ENCODE measurements at regions not wholly inside any gene's neighbourhood (a gene's known extent, or its start where the extent isn't known, plus 50 kb on each side); places are given as distances from the start of the nearest gene placed in this dataset.

DNA sequence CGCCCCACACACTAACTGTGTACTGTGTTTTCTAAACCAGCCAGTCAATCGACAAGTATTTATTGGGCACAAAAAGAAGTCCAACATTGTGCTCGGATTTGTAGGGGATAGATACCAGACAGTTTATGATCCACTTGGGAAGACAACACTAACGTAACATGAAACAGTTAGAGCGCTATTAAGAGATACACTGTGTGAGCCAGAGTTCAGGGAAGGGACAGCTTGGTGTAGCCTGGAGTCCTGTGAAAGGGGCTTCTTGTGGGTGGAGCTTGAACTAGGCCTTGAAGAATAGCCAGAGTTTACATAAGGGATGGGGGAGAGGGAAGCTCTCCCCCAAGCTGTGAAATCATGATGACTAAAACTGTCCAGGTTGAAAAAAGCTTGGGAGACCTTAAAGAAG is 176.4 kb upstream of the TCF4 start:
- CTCF ChIA-PET, result interaction anchor here (0.6 kb wide), 1 partner anchor 15 kb away, joined by 3 read pairs; no protein-coding TSS in a partner anchor
- Histone ChIP-seq H3K4me1 (ENCODE audit: control insufficient read depth, insufficient read depth, low read length) (no peaks in the 10 kb centered on the region), H3K9me3 (ENCODE audit: control insufficient read depth, insufficient read depth, low read depth, low read length) (no peaks in the 10 kb centered on the region)

DNA sequence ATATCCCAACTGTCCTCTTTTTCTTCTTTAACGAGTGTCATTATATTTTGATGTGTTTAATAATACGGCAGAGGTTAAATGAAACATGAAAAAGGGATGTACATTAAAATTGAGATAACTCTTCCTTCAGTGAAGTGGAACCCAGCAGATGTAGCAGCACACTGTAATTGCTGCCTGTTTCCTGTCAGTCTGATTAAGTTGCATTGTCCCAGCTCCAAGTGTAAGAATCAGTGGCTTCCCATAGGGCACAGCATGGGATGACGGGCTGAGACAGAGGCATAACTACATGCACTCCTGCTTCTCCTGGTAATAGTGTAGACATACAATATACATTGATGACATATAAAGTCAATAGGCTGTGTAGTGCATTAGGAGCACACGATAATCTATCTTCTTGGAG is 175.8 kb upstream of the TCF4 start:
- Histone ChIP-seq H3K27ac (ENCODE audit: extremely low read depth, low read depth, low read length) (no peak overlapping the region), H3K9me3 (ENCODE audit: control insufficient read depth, insufficient read depth, low read depth, low read length) (no peaks in the 10 kb centered on the region), H3K4me3 (ENCODE audit: low read depth, low read length) (no peak overlapping the region), H3K36me3 (ENCODE audit: control insufficient read depth in 2 of 2, insufficient read depth in 1 of 2, low read length in 2 of 2) (no peaks in the 10 kb centered on the region), H3K4me1 (ENCODE audit: control insufficient read depth, insufficient read depth, low read length) (no peaks in the 10 kb centered on the region)
- ChIA-PET POLR2A (no interaction called here), CTCF (no interaction called here)
- TF ChIP-seq ZNF221 (tag by site-specific recombination; IDR thresholded peaks at IDR 0.05; ENCODE audit: borderline replicate concordance) (no peak), ZIC2 (tag by site-specific recombination; IDR thresholded peaks at IDR 0.05) (0 out of 2 replicates have a peak, but pooled peaks have one; percentile 33)

More for the DNA sequence above, 176.4 kb upstream of the TCF4 start:
- no peak overlapping the region for H3K4me3 ChIP-seq (ENCODE audit: low read depth, low read length)
- TF ChIP-seq ZNF292 (tag by site-specific recombination; IDR thresholded peaks at IDR 0.05; ENCODE audit: borderline replicate concordance, low read depth) (no peak), TCF7L2 (IDR thresholded peaks at IDR 0.05; ENCODE audit: borderline replicate concordance, low read depth, low read length) (no peak), ZNF202 (tag by site-specific recombination; IDR thresholded peaks at IDR 0.05; ENCODE audit: borderline replicate concordance) (no peak), ZNF549 (tag by site-specific recombination; IDR thresholded peaks at IDR 0.05) (no peak)
- TF ChIP-seq, protein P1, sequence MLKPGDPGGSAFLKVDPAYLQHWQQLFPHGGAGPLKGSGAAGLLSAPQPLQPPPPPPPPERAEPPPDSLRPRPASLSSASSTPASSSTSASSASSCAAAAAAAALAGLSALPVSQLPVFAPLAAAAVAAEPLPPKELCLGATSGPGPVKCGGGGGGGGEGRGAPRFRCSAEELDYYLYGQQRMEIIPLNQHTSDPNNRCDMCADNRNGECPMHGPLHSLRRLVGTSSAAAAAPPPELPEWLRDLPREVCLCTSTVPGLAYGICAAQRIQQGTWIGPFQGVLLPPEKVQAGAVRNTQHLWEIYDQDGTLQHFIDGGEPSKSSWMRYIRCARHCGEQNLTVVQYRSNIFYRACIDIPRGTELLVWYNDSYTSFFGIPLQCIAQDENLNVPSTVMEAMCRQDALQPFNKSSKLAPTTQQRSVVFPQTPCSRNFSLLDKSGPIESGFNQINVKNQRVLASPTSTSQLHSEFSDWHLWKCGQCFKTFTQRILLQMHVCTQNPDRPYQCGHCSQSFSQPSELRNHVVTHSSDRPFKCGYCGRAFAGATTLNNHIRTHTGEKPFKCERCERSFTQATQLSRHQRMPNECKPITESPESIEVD (tag by site-specific recombination; IDR thresholded peaks at IDR 0.05), result no peak
- POLR2A ChIA-PET, result no interaction called here
- no peaks in the 10 kb centered on the region for H3K36me3 ChIP-seq (ENCODE audit: control insufficient read depth in 2 of 2, insufficient read depth in 1 of 2, low read length in 2 of 2)
- H3K27ac ChIP-seq (ENCODE audit: extremely low read depth, low read depth, low read length), result no peak overlapping the region

DNA sequence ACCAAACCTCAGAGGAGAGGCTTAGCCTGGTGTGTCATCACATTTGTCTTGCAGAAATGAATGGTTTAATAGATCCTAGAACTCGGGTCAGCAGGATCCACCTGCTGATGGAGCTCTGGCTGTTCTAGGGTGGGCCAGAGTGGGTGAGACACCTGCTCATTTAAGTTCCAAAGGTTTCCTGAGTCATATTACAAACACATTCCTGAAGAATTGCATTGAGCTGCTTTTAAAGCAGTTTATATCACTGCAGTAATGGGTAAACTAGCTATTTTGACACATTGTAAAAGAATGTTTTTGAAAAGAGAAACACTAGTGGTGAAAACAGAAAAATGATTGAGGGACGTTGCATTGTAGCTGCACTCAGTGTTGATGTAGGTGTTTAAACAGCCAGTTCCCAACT is 175.3 kb upstream of the TCF4 start:
- H3K36me3 ChIP-seq (ENCODE audit: control insufficient read depth in 2 of 2, insufficient read depth in 1 of 2, low read length in 2 of 2), result no peaks in the 10 kb centered on the region
- POLR2A ChIA-PET, result no interaction called here
- CTCF ChIA-PET, result interaction anchor here (0.7 to 1.0 kb wide), 2 partner anchors 10 to 17 kb away, joined by 3 to 4 read pairs; no protein-coding TSS in a partner anchor
- TF ChIP-seq ZNF785 (tag by site-specific recombination; IDR thresholded peaks at IDR 0.05), result no peak
- TF ChIP-seq, protein P2, sequence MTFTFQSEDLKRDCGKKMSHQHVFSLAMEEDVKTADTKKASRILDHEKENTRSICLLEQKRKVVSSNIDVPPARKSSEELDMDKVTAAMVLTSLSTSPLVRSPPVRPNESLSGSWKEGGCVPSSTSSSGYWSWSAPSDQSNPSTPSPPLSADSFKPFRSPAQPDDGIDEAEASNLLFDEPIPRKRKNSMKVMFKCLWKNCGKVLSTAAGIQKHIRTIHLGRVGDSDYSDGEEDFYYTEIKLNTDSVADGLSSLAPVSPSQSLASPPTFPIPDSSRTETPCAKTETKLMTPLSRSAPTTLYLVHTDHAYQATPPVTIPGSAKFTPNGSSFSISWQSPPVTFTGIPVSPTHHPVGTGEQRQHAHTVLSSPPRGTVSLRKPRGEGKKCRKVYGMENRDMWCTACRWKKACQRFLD (tag by site-specific recombination; IDR thresholded peaks at IDR 0.05), result no peak
- TF ChIP-seq ZNF654 (tag by site-specific recombination; IDR thresholded peaks at IDR 0.05; ENCODE audit: low read depth), result no peak
- TF ChIP-seq ZNF426 (tag by site-specific recombination; IDR thresholded peaks at IDR 0.05), result no peak
- TF ChIP-seq, protein P3, sequence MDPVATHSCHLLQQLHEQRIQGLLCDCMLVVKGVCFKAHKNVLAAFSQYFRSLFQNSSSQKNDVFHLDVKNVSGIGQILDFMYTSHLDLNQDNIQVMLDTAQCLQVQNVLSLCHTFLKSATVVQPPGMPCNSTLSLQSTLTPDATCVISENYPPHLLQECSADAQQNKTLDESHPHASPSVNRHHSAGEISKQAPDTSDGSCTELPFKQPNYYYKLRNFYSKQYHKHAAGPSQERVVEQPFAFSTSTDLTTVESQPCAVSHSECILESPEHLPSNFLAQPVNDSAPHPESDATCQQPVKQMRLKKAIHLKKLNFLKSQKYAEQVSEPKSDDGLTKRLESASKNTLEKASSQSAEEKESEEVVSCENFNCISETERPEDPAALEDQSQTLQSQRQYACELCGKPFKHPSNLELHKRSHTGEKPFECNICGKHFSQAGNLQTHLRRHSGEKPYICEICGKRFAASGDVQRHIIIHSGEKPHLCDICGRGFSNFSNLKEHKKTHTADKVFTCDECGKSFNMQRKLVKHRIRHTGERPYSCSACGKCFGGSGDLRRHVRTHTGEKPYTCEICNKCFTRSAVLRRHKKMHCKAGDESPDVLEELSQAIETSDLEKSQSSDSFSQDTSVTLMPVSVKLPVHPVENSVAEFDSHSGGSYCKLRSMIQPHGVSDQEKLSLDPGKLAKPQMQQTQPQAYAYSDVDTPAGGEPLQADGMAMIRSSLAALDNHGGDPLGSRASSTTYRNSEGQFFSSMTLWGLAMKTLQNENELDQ (tag by site-specific recombination; IDR thresholded peaks at IDR 0.05; ENCODE audit: low read depth), result no peak
- no peak for TF ChIP-seq ZNF169 (tag by site-specific recombination; IDR thresholded peaks at IDR 0.05)
- TF ChIP-seq ZNF549 (tag by site-specific recombination; IDR thresholded peaks at IDR 0.05), result no peak
- TF ChIP-seq ZNF560 (tag by site-specific recombination; IDR thresholded peaks at IDR 0.05; ENCODE audit: borderline replicate concordance), result no peak
- TF ChIP-seq ZNF10 (tag by site-specific recombination; IDR thresholded peaks at IDR 0.05), result no peak
- H3K4me1 ChIP-seq (ENCODE audit: control insufficient read depth, insufficient read depth, low read length), result no peaks in the 10 kb centered on the region
- no peak overlapping the region for H3K27ac ChIP-seq (ENCODE audit: extremely low read depth, low read depth, low read length)
- no peaks in the 10 kb centered on the region for H3K9me3 ChIP-seq (ENCODE audit: control insufficient read depth, insufficient read depth, low read depth, low read length)
- H3K4me3 ChIP-seq (ENCODE audit: low read depth, low read length), result no peak overlapping the region
